ENCODE measurements at regions not wholly inside any gene's neighbourhood (a gene's known extent, or its start where the extent isn't known, plus 50 kb on each side); places are given as distances from the start of the nearest gene placed in this dataset.

DNA sequence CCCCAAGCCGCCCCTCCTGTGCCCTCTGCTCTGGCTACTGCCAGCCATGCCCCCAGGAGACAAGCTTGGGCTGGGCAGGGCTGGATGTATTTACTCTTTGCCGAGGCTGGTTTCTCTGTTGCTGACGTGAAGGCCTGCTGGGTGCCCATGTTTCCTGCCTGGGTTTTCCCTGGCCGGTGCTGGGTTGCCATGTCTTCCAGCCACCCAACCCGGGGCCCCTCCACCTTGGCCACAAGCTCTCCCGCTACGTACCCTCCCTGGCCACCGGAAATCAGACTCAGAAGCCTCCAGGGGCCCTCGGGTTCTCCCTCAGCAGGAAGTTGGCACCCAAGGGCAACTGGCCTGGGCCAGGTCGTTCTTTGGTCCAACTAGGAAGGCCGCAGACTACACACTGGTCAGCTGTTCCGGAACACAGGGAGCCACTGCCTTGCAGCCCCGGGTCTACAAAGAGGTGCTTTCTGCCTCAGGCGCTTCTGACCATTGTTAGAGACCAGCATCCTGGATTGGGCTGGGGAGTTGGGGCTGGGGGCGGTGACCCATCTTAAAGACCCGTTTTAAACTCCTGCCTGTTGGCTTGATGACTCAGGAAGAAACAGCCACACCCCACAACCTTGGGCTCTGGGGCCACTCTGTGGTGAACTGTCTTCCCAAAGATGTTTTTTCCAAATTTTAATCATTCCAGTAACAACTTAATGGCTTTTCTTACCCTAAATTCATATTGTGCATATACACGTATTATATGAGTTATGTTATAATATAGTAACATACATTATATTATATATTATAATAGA is 71.2 kb upstream of the RUNX3 start:
- Histone ChIP-seq H3K36me3 (ENCODE audit: control insufficient read depth, insufficient read depth, low read length) (no peaks in the 10 kb centered on the region), H3K27me3 (ENCODE audit: control insufficient read depth, insufficient read depth, low read length) (no peaks in the 10 kb centered on the region), H3K4me3 (ENCODE audit: low read depth in 2 of 2, low read length in 2 of 2) (no peak overlapping the region), H3K9me3 (ENCODE audit: control insufficient read depth, insufficient read depth, low read depth, low read length) (no peaks in the 10 kb centered on the region), H3K4me1 (ENCODE audit: control insufficient read depth, insufficient read depth, low read length) (no peaks in the 10 kb centered on the region), H3K27ac (ENCODE audit: low read length) (no peak overlapping the region)
- intact Hi-C loops (cut with micrococcal nuclease; ENCODE audit: unreplicated experiment) (no loop called here), in situ Hi-C loops (cut with HindIII; ENCODE audit: low pct_unique_long_range_greater_than_20kb, low sequenced_read_pairs) (no loop called here)
- POLR2A ChIA-PET = no interaction called here
- CTCF ChIA-PET = no interaction called here
- TF ChIP-seq, protein P1, sequence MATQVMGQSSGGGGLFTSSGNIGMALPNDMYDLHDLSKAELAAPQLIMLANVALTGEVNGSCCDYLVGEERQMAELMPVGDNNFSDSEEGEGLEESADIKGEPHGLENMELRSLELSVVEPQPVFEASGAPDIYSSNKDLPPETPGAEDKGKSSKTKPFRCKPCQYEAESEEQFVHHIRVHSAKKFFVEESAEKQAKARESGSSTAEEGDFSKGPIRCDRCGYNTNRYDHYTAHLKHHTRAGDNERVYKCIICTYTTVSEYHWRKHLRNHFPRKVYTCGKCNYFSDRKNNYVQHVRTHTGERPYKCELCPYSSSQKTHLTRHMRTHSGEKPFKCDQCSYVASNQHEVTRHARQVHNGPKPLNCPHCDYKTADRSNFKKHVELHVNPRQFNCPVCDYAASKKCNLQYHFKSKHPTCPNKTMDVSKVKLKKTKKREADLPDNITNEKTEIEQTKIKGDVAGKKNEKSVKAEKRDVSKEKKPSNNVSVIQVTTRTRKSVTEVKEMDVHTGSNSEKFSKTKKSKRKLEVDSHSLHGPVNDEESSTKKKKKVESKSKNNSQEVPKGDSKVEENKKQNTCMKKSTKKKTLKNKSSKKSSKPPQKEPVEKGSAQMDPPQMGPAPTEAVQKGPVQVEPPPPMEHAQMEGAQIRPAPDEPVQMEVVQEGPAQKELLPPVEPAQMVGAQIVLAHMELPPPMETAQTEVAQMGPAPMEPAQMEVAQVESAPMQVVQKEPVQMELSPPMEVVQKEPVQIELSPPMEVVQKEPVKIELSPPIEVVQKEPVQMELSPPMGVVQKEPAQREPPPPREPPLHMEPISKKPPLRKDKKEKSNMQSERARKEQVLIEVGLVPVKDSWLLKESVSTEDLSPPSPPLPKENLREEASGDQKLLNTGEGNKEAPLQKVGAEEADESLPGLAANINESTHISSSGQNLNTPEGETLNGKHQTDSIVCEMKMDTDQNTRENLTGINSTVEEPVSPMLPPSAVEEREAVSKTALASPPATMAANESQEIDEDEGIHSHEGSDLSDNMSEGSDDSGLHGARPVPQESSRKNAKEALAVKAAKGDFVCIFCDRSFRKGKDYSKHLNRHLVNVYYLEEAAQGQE (IDR thresholded peaks at IDR 0.05; ENCODE audit: insufficient read depth in 1 of 2, low read depth in 2 of 2, low read length in 1 of 2) = no peak
- TF ChIP-seq SIN3A (IDR thresholded peaks at IDR 0.05; ENCODE audit: borderline replicate concordance, insufficient read depth, low read depth, low read length) = no peak
- no peak for TF ChIP-seq POLR2AphosphoS5 (IDR thresholded peaks at IDR 0.05; ENCODE audit: low read depth, low read length)
- no peak for TF ChIP-seq TCF7L2 (IDR thresholded peaks at IDR 0.05; ENCODE audit: low read depth, low read length)
- no peak for TF ChIP-seq CTCF (IDR thresholded peaks at IDR 0.05)
- no TSS peak for BruUV-seq (replicated peaks)
- DNase-seq (ENCODE audit: low read depth, low spot score) (no peak), ATAC-seq (no peak; the same call in 1 of the 2 replicates)

DNA sequence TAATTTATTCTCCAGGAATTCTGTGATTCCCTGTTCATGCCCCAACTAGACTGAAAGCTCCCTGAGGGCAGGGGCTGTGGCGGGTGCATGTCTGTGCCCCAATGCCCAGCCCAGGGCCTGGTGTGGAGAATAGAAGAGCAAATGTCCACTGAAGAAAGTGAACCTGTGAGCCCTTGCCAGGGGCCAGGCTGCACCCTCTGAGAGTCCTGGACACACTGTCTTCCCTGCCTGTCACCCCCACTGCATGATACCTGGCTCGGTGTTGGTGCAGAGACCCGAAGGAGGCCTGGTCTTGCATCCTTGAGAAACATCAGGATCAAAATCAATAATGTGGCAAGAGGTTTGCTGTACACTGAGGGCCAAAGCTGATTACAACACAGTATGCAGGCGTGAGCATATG is 69.8 kb upstream of the RUNX3 start:
- Histone ChIP-seq H3K4me1 (ENCODE audit: control insufficient read depth, insufficient read depth, low read length) (no peaks in the 10 kb centered on the region), H3K27ac (ENCODE audit: low read length) (no peak overlapping the region), H3K36me3 (ENCODE audit: control insufficient read depth, insufficient read depth, low read length) (no peaks in the 10 kb centered on the region), H3K27me3 (ENCODE audit: control insufficient read depth, insufficient read depth, low read length) (no peaks in the 10 kb centered on the region), H3K4me3 (ENCODE audit: low read depth in 2 of 2, low read length in 2 of 2) (no peak overlapping the region), H3K9me3 (ENCODE audit: control insufficient read depth, insufficient read depth, low read depth, low read length) (no peaks in the 10 kb centered on the region)
- in situ Hi-C loops (cut with HindIII; ENCODE audit: low pct_unique_long_range_greater_than_20kb, low sequenced_read_pairs) = no loop called here
- no peak for ATAC-seq
- TF ChIP-seq SIN3A (IDR thresholded peaks at IDR 0.05; ENCODE audit: borderline replicate concordance, insufficient read depth, low read depth, low read length) (no peak), CTCF (IDR thresholded peaks at IDR 0.05) (no peak)
- TF ChIP-seq, protein P1 (IDR thresholded peaks at IDR 0.05; ENCODE audit: insufficient read depth in 1 of 2, low read depth in 2 of 2, low read length in 1 of 2) = no peak
- BruUV-seq (replicated peaks) = no TSS peak
- intact Hi-C loops (cut with micrococcal nuclease; ENCODE audit: unreplicated experiment) = no loop called here
- CTCF ChIA-PET = no interaction called here
- DNase-seq (ENCODE audit: low read depth, low spot score) = no peak
- POLR2A ChIA-PET = no interaction called here
